Esophagus squamous epithelium (tissue), 5 donors: ENCODE measurements at regions not wholly inside any gene's neighbourhood (a gene's known extent, or its start where the extent isn't known, plus 50 kb on each side); places are given as distances from the start of the nearest gene placed in this dataset.
"Not testable (repeated sequence)": the region's sequence is repeated elsewhere in the genome, so short reads cannot be mapped to it uniquely, and the experiment has no call there.

ENCODE experiments used
- DNase-seq: peaks from one replicate; lab custom pipeline; 2025; lab: John Stamatoyannopoulos, UW
- H3K27ac ChIP-seq, 4 donors: fragments of 200-600 bp; sonication (generic); one replicate each; pipeline ENCODE4 v1.5.1; 2016 to 2019; ENCODE audit warnings: mild to moderate bottlenecking in 1 of 4
- H3K27me3 ChIP-seq, 4 donors: fragments of 200-600 bp; sonication (generic); 1 replicate in 3 of 4; 2 replicates in 1 of 4; pipeline versions ENCODE4 v1.5.1 to v1.6.0; 2017 to 2021; ENCODE audit warnings: antibody characterized with exemption in 1 of 4
- H3K36me3 ChIP-seq, 3 donors: fragments of 200-600 bp; sonication (generic); one replicate each; pipeline ENCODE4 v1.5.1; 2016 to 2019
- H3K4me1 ChIP-seq, 3 donors: fragments of 200-600 bp; sonication (generic); one replicate each; pipeline ENCODE4 v1.5.1; 2017 to 2019
- H3K4me3 ChIP-seq, 4 donors: fragments of 200-600 bp; sonication (generic); 1 replicate in 3 of 4; 2 replicates in 1 of 4; pipeline ENCODE4 v1.5.1; 2016 to 2019; ENCODE audit warnings: mild to moderate bottlenecking in 2 of 4, moderate library complexity in 1 of 4
- H3K9me3 ChIP-seq, 3 donors: fragments of 200-600 bp; sonication (generic); one replicate each; pipeline ENCODE4 v1.5.1; 2016 to 2019
- CTCF ChIP-seq, 6 experiments: fragments of 450-650 bp in 4 of 6; fragments of 200-600 bp in 2 of 6; sonication (generic) in 2 of 6; IDR thresholded peaks; one replicate each; pipeline ENCODE4 v1.5.1; 2016 to 2019; ENCODE audit warnings: antibody characterized with exemption in 6 of 6, mild to moderate bottlenecking in 4 of 6, moderate library complexity in 4 of 6
- POLR2A ChIP-seq, 4 donors: fragments of 450-650 bp; IDR thresholded peaks; one replicate each; pipeline ENCODE4 v1.6.1; 2017; ENCODE audit warnings: antibody characterized with exemption in 4 of 4, mild to moderate bottlenecking in 4 of 4, moderate library complexity in 3 of 4
- WGBS, 2 donors: methylation state at CpG; one replicate each; pipeline ENCODE4 v1.1.5; 2018; 5-methylcytosine and 5-hydroxymethylcytosine counted together
- intact Hi-C: fragments of 100-400 bp; cut with DNase I; formaldehyde crosslinking; loops from one replicate; pipeline ENCODE4 v1.15.0; 2022
- donor health status: DM: yes; HTN: yes; CAD: no.

GRCh38 chr13:40368127-40368891 lies 298.1 kb downstream of the FOXO1 start:
- no peak overlapping the region for H3K4me3 ChIP-seq
- no peak overlapping the region for H3K27ac ChIP-seq
- WGBS, 2 donors: 62 to 74% methylated on average over 6 of the region's 6 CpGs
- H3K36me3 ChIP-seq: no peaks in the 10 kb centered on the region
- intact Hi-C loops: no loop called here
- TF ChIP-seq CTCF (IDR thresholded peaks at IDR 0.05) (no peak), POLR2A (IDR thresholded peaks at IDR 0.05) (no peak)
- H3K4me1 ChIP-seq: no peaks in the 10 kb centered on the region
- H3K27me3 ChIP-seq: peaks cover 0 to 99% (median 0%) of the 10 kb centered on the region in 4 donors
- H3K9me3 ChIP-seq: no peaks in the 10 kb centered on the region
- DNase-seq: no peak

GRCh38 chr13:40370661-40371060 lies 295.8 kb downstream of the FOXO1 start:
- WGBS, 2 donors: 85 to 87% methylated on average over 4 of the region's 4 CpGs
- no peak overlapping the region for H3K4me3 ChIP-seq
- peaks cover 0 to 97% (median 0%) of the 10 kb centered on the region in 4 donors for H3K27me3 ChIP-seq
- no peak overlapping the region for H3K27ac ChIP-seq
- no peak for DNase-seq
- no peaks in the 10 kb centered on the region for H3K36me3 ChIP-seq
- no peaks in the 10 kb centered on the region for H3K9me3 ChIP-seq
- intact Hi-C loops: no loop called here
- peaks cover 0 to 7% (median 0%) of the 10 kb centered on the region in 3 donors for H3K4me1 ChIP-seq
- TF ChIP-seq POLR2A (IDR thresholded peaks at IDR 0.05): no peak

- Histone ChIP-seq H3K9me3 (no peaks in the 10 kb centered on the region), H3K27ac (no peak overlapping the region), H3K4me1 (peaks cover 5 to 17% (median 9%) of the 10 kb centered on the region in 3 donors), H3K4me3 (no peak overlapping the region), H3K36me3 (no peaks in the 10 kb centered on the region), H3K27me3 (peaks cover 0 to 95% (median 0%) of the 10 kb centered on the region in 4 donors)
- intact Hi-C loops: no loop called here
- WGBS, 2 donors: 57 to 69% methylated on average over 7 of the region's 7 CpGs
- DNase-seq: no peak
- TF ChIP-seq POLR2A (IDR thresholded peaks at IDR 0.05) (no peak), CTCF (IDR thresholded peaks at IDR 0.05) (no peak)
These were observed 294.8 kb downstream of the FOXO1 start for GRCh38 chr13:40371531-40372125.

- DNase-seq, intact Hi-C loops, H3K27ac ChIP-seq, H3K9me3 ChIP-seq, H3K36me3 ChIP-seq, H3K4me3 ChIP-seq: not testable (repeated sequence)
- H3K4me1 ChIP-seq: peaks cover 11 to 31% (median 13%) of the 10 kb centered on the region in 3 donors
- WGBS, 2 donors: 71 to 78% methylated on average over 6 of the region's 6 CpGs
- peaks cover 0 to 95% (median 3%) of the 10 kb centered on the region in 4 donors for H3K27me3 ChIP-seq
These were observed 292.8 kb downstream of the FOXO1 start for GRCh38 chr13:40373608-40374007.

- no peak overlapping the region for H3K4me3 ChIP-seq
- TF ChIP-seq CTCF (IDR thresholded peaks at IDR 0.05): no peak
- TF ChIP-seq POLR2A (IDR thresholded peaks at IDR 0.05): no peak
- WGBS, 2 donors: 43 to 58% methylated on average over 5 to 6 of the region's 7 CpGs
- peaks cover 0 to 95% (median 3%) of the 10 kb centered on the region in 4 donors for H3K27me3 ChIP-seq
- peaks cover 11 to 31% (median 13%) of the 10 kb centered on the region in 3 donors for H3K4me1 ChIP-seq
- H3K36me3 ChIP-seq: no peaks in the 10 kb centered on the region
- intact Hi-C loops: no loop called here
- no peak overlapping the region for H3K27ac ChIP-seq
- H3K9me3 ChIP-seq: peaks cover 0 to 4% (median 0%) of the 10 kb centered on the region in 3 donors
- no peak for DNase-seq
These were observed 290.8 kb downstream of the FOXO1 start for GRCh38 chr13:40375489-40376171.
